ENCODE measurements at regions not wholly inside any gene's neighbourhood (a gene's known extent, or its start where the extent isn't known, plus 50 kb on each side); places are given as distances from the start of the nearest gene placed in this dataset.

DNA sequence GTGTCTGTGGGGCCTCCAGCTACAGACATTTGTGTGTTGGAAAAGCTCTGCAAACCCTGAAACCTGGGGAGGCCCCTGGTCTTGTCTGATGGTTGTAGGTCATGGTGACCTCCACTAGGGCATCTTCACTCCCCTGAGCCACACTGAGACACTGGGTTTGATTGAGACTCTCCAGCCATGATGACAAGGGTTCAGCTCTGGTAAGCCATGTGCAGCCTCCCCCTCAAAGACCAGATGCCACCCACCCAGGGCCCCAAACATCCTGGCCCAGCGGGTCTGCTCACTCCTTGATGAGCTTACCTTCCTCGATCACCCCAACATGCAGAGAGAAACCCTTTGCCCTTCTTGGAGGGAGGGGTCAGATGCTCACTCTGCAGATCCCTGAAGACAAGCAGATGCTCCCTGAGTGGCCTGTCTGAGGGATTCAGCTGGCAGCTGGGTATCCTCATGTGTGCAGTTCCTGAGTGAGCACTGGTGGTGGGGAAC is 101.6 kb downstream of the METRNL start:
- Histone ChIP-seq H3K27ac (ENCODE audit: low read depth, low read length) (no peak overlapping the region), H3K4me1 (ENCODE audit: control insufficient read depth, insufficient read depth, low read length) (no peaks in the 10 kb centered on the region), H3K9ac (ENCODE audit: low read depth, low read length) (no peak overlapping the region), H3K9me3 (ENCODE audit: control insufficient read depth, insufficient read depth, low read length) (peaks cover 11% of the 10 kb centered on the region; the same call in 1 of the 2 replicates), H3K27me3 (ENCODE audit: control insufficient read depth, insufficient read depth, low read length) (no peaks in the 10 kb centered on the region), H3K4me3 (ENCODE audit: low read depth, low read length) (no peak overlapping the region), H3K36me3 (ENCODE audit: control insufficient read depth, insufficient read depth, low read length) (no peaks in the 10 kb centered on the region)

DNA sequence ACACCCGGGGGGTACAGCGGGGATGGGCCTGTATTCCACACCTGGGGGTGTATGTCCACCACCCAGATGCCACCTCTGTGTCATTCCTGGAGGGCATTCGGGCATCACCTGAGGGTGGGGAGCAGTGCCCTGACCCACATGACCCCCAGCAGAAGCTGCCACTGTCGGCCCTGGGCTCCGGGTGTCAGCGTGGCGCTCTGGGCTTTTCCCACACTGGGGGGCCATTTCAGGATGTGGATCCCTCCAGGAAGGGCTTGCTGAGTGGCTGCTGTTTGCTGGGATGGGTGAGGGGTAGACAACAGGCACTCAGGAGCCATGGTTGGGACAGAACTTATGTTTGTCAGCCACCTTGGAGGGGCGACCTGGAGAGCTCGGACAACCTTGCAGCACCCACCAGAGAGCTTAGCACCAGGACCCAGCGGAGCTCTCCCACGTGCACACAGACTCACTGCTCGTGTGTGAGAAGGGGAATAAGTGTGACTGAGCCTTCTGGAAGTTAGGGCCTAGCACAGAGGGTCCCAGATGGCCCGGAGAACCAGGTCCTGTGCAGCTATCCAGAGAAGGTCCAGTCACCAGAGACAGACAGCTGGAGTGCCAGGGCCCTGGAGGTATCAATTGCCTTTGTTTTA is 102.7 kb downstream of the METRNL start:
- Histone ChIP-seq H3K9me3 (ENCODE audit: control insufficient read depth, insufficient read depth, low read length) (peaks cover 11% of the 10 kb centered on the region; the same call in 1 of the 2 replicates), H3K27ac (ENCODE audit: low read depth, low read length) (no peak overlapping the region), H3K4me3 (ENCODE audit: low read depth, low read length) (no peak overlapping the region), H3K36me3 (ENCODE audit: control insufficient read depth, insufficient read depth, low read length) (no peaks in the 10 kb centered on the region), H3K9ac (ENCODE audit: low read depth, low read length) (no peak overlapping the region), H3K4me1 (ENCODE audit: control insufficient read depth, insufficient read depth, low read length) (no peaks in the 10 kb centered on the region), H3K27me3 (ENCODE audit: control insufficient read depth, insufficient read depth, low read length) (no peaks in the 10 kb centered on the region)

DNA sequence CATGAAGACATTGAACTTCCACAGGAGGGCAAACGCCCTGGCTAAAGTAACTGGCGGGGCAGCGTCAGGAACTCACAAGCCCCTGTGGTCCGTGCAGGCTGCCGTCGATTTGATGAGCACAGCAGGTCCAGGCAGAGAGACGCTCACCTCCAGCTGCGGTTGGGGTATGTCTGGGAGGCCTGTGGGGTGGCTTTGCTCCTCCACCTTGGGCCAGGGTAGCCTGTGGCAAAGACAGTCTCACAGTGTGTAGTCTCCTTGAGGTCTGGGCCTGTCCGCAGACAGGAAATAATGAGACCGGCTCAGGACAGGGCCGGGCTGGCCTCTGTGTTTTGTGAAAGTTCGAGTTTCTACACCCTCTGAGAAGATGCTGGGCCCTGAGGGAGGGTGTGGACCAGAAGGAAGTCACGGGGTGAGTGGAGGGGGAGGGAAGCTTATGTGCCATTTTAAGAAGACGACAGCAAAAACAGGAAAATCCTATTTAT is 103.3 kb downstream of the METRNL start:
- H3K4me3 ChIP-seq (ENCODE audit: low read depth, low read length) = no peak overlapping the region
- H3K36me3 ChIP-seq (ENCODE audit: control insufficient read depth, insufficient read depth, low read length) = no peaks in the 10 kb centered on the region
- H3K27ac ChIP-seq (ENCODE audit: low read depth, low read length) = no peak overlapping the region
- H3K4me1 ChIP-seq (ENCODE audit: control insufficient read depth, insufficient read depth, low read length) = no peaks in the 10 kb centered on the region
- no peaks in the 10 kb centered on the region for H3K27me3 ChIP-seq (ENCODE audit: control insufficient read depth, insufficient read depth, low read length)
- no peak overlapping the region for H3K9ac ChIP-seq (ENCODE audit: low read depth, low read length)
- H3K9me3 ChIP-seq (ENCODE audit: control insufficient read depth, insufficient read depth, low read length) = peaks cover 11% of the 10 kb centered on the region; the same call in 1 of the 2 replicates

DNA sequence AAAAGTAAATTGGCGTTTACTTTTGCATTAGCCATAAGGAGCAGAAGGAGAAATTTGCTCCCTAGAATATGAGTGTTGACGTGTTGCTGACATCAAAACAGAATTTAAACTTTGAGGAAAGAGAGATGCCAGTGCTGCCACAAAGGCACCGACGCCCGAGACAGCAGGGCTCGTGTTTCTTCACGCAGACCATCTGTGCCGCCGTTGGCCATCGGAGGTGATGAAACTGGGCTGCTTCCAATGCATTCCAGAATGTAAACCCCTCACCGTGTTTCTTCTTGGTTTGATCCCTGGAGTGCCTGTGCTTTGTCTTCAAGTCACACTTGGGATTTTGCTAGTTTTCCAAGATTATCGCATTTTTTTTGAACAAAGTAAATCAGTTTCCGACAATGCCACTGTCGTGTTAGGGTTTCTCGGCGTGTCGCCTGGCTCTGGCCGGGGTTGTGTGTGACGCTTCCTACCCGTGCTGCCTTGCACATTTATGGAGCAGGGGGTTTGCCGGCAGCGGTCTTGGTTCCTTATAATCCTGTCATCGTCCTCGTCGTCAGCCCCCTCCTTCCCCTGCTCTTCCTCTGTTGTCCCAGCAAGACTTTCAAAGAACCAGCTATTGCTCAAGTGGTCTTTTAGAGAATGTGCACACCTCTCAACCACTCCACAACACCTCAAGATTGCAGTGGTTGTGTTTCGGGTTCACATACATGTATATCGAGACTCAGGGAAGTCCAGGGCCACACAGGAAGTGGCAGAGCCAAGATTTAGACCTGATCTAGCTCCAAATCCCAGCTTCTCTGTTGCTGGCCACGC is 103.9 kb downstream of the METRNL start:
- no peaks in the 10 kb centered on the region for H3K4me1 ChIP-seq (ENCODE audit: control insufficient read depth, insufficient read depth, low read length)
- H3K9ac ChIP-seq (ENCODE audit: low read depth, low read length) = no peak overlapping the region
- no peaks in the 10 kb centered on the region for H3K36me3 ChIP-seq (ENCODE audit: control insufficient read depth, insufficient read depth, low read length)
- H3K4me3 ChIP-seq (ENCODE audit: low read depth, low read length) = no peak overlapping the region
- H3K9me3 ChIP-seq (ENCODE audit: control insufficient read depth, insufficient read depth, low read length) = peaks cover 11% of the 10 kb centered on the region; the same call in 1 of the 2 replicates
- H3K27me3 ChIP-seq (ENCODE audit: control insufficient read depth, insufficient read depth, low read length) = no peaks in the 10 kb centered on the region
- H3K27ac ChIP-seq (ENCODE audit: low read depth, low read length) = no peak overlapping the region

DNA sequence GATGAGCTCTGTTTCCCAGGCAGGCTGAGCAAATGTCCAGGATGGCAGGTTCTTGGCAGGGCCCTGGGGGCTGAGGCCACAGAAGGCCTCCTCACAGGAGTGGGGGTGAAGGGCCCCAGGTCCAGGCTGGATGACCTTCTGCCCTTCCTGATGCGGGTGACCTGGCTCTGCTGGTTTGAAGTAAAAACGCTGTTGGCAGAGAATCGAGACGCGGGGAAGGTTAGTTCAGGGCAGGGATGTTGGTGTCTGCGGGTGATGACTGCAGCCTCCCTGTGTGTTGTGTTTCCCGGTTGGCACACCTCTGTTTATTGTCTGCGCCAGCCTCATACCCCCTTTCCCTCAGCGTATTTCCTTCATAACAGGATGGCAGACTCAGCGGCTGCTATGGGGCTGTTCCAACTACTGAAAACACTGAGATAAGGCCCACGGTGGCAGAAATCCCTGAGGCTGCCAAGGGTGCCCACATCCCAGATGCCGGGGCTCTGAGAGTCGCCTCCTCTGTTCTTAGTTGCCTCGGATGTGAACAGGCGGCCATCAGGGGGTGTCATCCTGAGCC is 104.6 kb downstream of the METRNL start:
- H3K36me3 ChIP-seq (ENCODE audit: control insufficient read depth, insufficient read depth, low read length) = no peaks in the 10 kb centered on the region
- H3K9ac ChIP-seq (ENCODE audit: low read depth, low read length) = no peak overlapping the region
- H3K27me3 ChIP-seq (ENCODE audit: control insufficient read depth, insufficient read depth, low read length) = no peaks in the 10 kb centered on the region
- H3K9me3 ChIP-seq (ENCODE audit: control insufficient read depth, insufficient read depth, low read length) = peaks cover 16% of the 10 kb centered on the region
- H3K4me3 ChIP-seq (ENCODE audit: low read depth, low read length) = no peak overlapping the region
- no peaks in the 10 kb centered on the region for H3K4me1 ChIP-seq (ENCODE audit: control insufficient read depth, insufficient read depth, low read length)
- no peak overlapping the region for H3K27ac ChIP-seq (ENCODE audit: low read depth, low read length)

DNA sequence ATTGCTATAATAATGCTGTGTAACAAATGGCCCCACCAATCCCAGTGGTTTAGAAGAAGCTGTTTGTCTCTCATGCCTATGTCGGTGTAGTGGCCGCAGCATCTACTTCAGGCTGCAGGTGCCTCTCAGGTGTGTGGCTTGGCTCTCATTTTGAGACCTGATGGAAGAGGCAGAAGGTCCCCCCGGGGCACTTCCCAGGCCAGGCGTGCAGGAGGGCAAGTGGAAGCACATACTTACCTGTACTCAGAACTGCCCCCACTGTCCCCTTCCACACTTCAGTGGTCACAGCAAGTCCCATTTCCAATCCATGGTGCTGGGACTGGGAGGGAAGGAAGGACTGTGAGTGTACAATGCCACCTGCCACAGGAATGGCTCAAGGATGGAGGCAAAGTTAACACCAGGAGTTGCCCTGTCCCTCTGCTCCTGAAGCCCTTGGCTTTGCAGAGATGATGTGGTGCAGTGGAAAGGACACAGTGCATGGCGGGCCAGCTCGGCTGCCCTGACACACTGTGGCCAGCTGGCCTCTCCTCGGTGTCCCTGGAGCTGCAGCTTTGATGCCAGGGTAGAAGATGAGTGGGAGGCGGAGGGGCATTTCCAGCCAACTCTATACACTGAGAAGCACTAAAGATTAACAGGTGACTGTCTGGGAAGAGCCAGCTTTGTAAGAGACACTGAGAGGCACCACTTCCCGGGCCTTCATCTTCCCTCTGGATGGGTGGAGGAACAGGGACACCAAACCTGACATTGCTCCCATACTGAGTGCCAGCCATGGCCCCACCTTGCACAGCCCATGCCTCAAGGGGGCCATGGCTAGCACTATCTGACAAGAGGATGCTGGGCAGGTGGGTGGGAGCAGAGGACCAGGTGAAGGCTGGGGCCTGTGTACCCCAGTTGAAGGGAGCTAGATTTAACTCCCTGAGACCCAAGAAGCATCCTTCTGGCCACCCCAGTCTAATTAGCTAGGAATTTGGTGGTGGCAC is 105.9 kb downstream of the METRNL start:
- H3K4me3 ChIP-seq (ENCODE audit: low read depth, low read length) = no peak overlapping the region
- no peaks in the 10 kb centered on the region for H3K27me3 ChIP-seq (ENCODE audit: control insufficient read depth, insufficient read depth, low read length)
- peaks cover 18% of the 10 kb centered on the region for H3K9me3 ChIP-seq (ENCODE audit: control insufficient read depth, insufficient read depth, low read length)
- H3K27ac ChIP-seq (ENCODE audit: low read depth, low read length) = no peak overlapping the region
- H3K4me1 ChIP-seq (ENCODE audit: control insufficient read depth, insufficient read depth, low read length) = no peaks in the 10 kb centered on the region
- no peaks in the 10 kb centered on the region for H3K36me3 ChIP-seq (ENCODE audit: control insufficient read depth, insufficient read depth, low read length)
- no peak overlapping the region for H3K9ac ChIP-seq (ENCODE audit: low read depth, low read length)

DNA sequence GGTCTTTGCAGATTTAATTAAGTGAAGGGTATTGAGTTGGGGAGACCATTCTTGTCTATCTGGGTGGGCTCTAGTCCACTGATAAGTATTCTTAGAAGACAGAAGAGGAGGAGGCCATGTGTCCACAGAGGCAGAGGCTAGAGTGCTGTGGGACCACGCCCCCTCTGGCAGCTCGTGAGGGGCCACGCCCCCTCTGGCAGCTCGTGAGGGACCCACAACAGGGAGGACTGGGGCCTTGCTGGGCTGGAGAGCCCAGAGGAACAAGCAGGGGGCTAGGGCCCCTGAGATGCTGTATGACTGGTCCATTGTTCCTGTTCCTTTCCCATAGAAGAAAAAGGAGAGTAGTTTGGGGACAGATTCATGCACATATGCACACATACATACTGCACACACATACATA is 106.8 kb downstream of the METRNL start:
- peaks cover 25% of the 10 kb centered on the region for H3K9me3 ChIP-seq (ENCODE audit: control insufficient read depth, insufficient read depth, low read length)
- H3K4me1 ChIP-seq (ENCODE audit: control insufficient read depth, insufficient read depth, low read length) = no peaks in the 10 kb centered on the region
- H3K27me3 ChIP-seq (ENCODE audit: control insufficient read depth, insufficient read depth, low read length) = no peaks in the 10 kb centered on the region
- H3K4me3 ChIP-seq (ENCODE audit: low read depth, low read length) = no peak overlapping the region
- no peaks in the 10 kb centered on the region for H3K36me3 ChIP-seq (ENCODE audit: control insufficient read depth, insufficient read depth, low read length)
- H3K27ac ChIP-seq (ENCODE audit: low read depth, low read length) = no peak overlapping the region
- no peak overlapping the region for H3K9ac ChIP-seq (ENCODE audit: low read depth, low read length)

DNA sequence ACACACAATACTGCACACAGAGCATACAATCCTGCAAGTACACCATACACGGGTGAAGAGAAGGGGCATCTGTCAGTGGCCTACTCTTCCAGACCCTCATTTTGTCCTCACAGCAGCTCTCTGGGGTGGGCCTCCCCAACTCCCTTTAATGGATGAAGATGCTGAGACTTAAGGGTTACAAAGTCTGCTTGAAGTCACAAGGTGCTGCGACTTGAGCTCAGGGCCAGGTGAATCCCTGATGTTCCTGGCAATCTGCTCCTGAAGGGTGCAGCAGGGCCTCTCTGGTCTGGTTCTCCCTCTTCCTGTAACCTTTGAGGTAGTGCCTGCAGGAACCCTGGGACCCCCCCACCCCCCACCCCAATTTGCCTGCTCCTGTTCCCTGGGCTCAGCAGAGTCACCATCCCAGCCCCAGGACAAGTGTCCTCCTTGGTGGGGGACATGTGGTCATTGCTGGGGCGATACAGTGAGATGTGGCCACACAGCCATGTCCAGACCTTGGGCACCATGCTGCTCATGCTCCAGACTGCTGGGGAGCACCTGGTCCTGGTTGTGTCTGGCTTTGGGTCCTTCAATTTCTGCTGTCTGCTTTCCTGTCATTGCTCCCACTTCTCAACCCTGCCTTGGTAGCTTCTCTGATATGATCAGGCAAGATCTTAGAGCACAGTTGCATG is 107.5 kb downstream of the METRNL start:
- no peaks in the 10 kb centered on the region for H3K4me1 ChIP-seq (ENCODE audit: control insufficient read depth, insufficient read depth, low read length)
- no peaks in the 10 kb centered on the region for H3K36me3 ChIP-seq (ENCODE audit: control insufficient read depth, insufficient read depth, low read length)
- no peak overlapping the region for H3K27ac ChIP-seq (ENCODE audit: low read depth, low read length)
- no peaks in the 10 kb centered on the region for H3K27me3 ChIP-seq (ENCODE audit: control insufficient read depth, insufficient read depth, low read length)
- peaks cover 29% of the 10 kb centered on the region for H3K9me3 ChIP-seq (ENCODE audit: control insufficient read depth, insufficient read depth, low read length)
- no peak overlapping the region for H3K9ac ChIP-seq (ENCODE audit: low read depth, low read length)
- no peak overlapping the region for H3K4me3 ChIP-seq (ENCODE audit: low read depth, low read length)

DNA sequence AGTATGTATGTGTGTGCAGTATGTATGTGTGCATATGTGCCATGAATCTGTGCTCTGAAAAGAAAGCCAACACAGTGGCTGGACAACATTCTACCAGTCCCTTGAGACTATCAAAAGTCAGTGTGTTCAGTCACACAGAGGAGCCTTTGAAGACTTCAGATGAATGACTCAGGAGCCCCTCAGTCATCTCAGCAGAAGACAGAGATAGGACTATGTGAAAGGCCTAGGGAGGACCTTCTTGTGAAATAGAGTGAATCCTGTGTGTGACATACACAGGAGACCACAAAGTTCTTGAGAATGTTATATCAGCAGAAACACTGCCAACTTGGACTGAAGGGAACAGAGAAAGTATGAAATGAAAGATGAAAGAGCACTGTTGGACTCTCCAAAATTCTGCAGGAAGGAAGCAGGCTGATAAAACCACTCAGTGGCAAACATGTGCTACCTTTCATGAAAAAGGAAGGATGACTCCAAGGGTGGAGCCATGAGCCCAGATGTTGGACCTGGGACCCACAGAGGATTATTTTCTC is 108.4 kb downstream of the METRNL start:
- no peak overlapping the region for H3K9ac ChIP-seq (ENCODE audit: low read depth, low read length)
- H3K27me3 ChIP-seq (ENCODE audit: control insufficient read depth, insufficient read depth, low read length) = no peaks in the 10 kb centered on the region
- no peak overlapping the region for H3K27ac ChIP-seq (ENCODE audit: low read depth, low read length)
- no peak overlapping the region for H3K4me3 ChIP-seq (ENCODE audit: low read depth, low read length)
- H3K36me3 ChIP-seq (ENCODE audit: control insufficient read depth, insufficient read depth, low read length) = no peaks in the 10 kb centered on the region
- H3K4me1 ChIP-seq (ENCODE audit: control insufficient read depth, insufficient read depth, low read length) = no peaks in the 10 kb centered on the region
- H3K9me3 ChIP-seq (ENCODE audit: control insufficient read depth, insufficient read depth, low read length) = peaks cover 35% of the 10 kb centered on the region

Measured in HUES48 (cell line).